ENCODE measurements at regions not wholly inside any gene's neighbourhood (a gene's known extent, or its start where the extent isn't known, plus 50 kb on each side); places are given as distances from the start of the nearest gene placed in this dataset.

DNA sequence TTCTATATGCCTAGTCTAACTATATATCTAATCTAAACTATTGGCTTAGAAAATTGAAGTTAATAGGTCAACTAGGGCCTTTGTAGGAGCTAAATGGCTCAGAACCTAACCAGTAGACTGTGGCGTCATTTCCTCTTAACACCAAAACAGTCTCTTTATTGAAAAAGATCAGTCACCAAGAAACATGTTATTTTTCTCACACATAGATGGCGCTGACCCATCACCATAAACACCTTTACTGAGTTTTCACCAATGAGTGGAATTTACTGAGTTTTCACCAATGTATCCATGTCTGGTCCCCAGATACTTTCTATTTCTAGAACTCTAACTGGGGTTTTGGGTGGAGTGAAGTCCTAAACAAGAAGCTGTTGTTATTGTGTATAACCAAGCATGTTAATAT lies 636.0 kb downstream of the BCKDHB start:
- TF ChIP-seq CTCF (IDR thresholded peaks at IDR 0.05; ENCODE audit: low read depth, low read length, missing input control): peak; percentile 40
- no peak for TF ChIP-seq TAF1 (conservative IDR thresholded peaks at IDR 0.05)
- TF ChIP-seq, protein P1, sequence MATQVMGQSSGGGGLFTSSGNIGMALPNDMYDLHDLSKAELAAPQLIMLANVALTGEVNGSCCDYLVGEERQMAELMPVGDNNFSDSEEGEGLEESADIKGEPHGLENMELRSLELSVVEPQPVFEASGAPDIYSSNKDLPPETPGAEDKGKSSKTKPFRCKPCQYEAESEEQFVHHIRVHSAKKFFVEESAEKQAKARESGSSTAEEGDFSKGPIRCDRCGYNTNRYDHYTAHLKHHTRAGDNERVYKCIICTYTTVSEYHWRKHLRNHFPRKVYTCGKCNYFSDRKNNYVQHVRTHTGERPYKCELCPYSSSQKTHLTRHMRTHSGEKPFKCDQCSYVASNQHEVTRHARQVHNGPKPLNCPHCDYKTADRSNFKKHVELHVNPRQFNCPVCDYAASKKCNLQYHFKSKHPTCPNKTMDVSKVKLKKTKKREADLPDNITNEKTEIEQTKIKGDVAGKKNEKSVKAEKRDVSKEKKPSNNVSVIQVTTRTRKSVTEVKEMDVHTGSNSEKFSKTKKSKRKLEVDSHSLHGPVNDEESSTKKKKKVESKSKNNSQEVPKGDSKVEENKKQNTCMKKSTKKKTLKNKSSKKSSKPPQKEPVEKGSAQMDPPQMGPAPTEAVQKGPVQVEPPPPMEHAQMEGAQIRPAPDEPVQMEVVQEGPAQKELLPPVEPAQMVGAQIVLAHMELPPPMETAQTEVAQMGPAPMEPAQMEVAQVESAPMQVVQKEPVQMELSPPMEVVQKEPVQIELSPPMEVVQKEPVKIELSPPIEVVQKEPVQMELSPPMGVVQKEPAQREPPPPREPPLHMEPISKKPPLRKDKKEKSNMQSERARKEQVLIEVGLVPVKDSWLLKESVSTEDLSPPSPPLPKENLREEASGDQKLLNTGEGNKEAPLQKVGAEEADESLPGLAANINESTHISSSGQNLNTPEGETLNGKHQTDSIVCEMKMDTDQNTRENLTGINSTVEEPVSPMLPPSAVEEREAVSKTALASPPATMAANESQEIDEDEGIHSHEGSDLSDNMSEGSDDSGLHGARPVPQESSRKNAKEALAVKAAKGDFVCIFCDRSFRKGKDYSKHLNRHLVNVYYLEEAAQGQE (IDR thresholded peaks at IDR 0.05): no peak
- TF ChIP-seq NR2F2 (IDR thresholded peaks at IDR 0.05): no peak
- TF ChIP-seq HNF4A (conservative IDR thresholded peaks at IDR 0.05): no peak
- no peak for TF ChIP-seq SP1 (IDR thresholded peaks at IDR 0.05)
- no peak for TF ChIP-seq MAX (IDR thresholded peaks at IDR 0.05)
- peak; percentile 82 for TF ChIP-seq RAD21 (IDR thresholded peaks at IDR 0.05)
